NAMALWA (cell line): ENCODE measurements at regions not wholly inside any gene's neighbourhood (a gene's known extent, or its start where the extent isn't known, plus 50 kb on each side); places are given as distances from the start of the nearest gene placed in this dataset.

ENCODE experiments used
- DNase-seq: peaks from one replicate; pipeline ENCODE4 v3.0.0-alpha.2; 2015; ENCODE audit warnings: low spot score

GRCh38 chr4:36716874-36717273 is 435.5 kb downstream of the DTHD1 start:
- DNase-seq = no peak

GRCh38 chr4:36719425-36719824 is 438.0 kb downstream of the DTHD1 start:
- DNase-seq = no peak

- no peak for DNase-seq
These were observed 441.6 kb downstream of the DTHD1 start for GRCh38 chr4:36722986-36723385.

GRCh38 chr4:36734334-36734733 is 452.9 kb downstream of the DTHD1 start:
- DNase-seq = no peak

GRCh38 chr4:36737691-36738090 is 456.3 kb downstream of the DTHD1 start:
- no peak for DNase-seq

- DNase-seq = no peak
These were observed 459.4 kb downstream of the DTHD1 start for GRCh38 chr4:36740796-36741310.

- no peak for DNase-seq
These were observed 466.1 kb downstream of the DTHD1 start for GRCh38 chr4:36747277-36748129.

- DNase-seq = no peak
These were observed 471.6 kb downstream of the DTHD1 start for GRCh38 chr4:36753048-36753447.

GRCh38 chr4:36757580-36758311 is 476.3 kb downstream of the DTHD1 start:
- no peak for DNase-seq

GRCh38 chr4:36758312-36759178 is 477.1 kb downstream of the DTHD1 start:
- no peak for DNase-seq

- no peak for DNase-seq
These were observed 480.2 kb downstream of the DTHD1 start for GRCh38 chr4:36761607-36762006.

- no peak for DNase-seq
These were observed 480.7 kb upstream of the NWD2 start for GRCh38 chr4:36763814-36764213.

- DNase-seq = no peak
These were observed 476.9 kb upstream of the NWD2 start for GRCh38 chr4:36767596-36767995.

- no peak for DNase-seq
These were observed 473.0 kb upstream of the NWD2 start for GRCh38 chr4:36771411-36772153.

GRCh38 chr4:36772154-36772516 is 472.4 kb upstream of the NWD2 start:
- no peak for DNase-seq

- no peak for DNase-seq
These were observed 471.1 kb upstream of the NWD2 start for GRCh38 chr4:36773467-36773866.

- no peak for DNase-seq
These were observed 469.0 kb upstream of the NWD2 start for GRCh38 chr4:36775544-36775943.

- DNase-seq = no peak
These were observed 464.9 kb upstream of the NWD2 start for GRCh38 chr4:36779601-36780000.

- no peak for DNase-seq
These were observed 458.6 kb upstream of the NWD2 start for GRCh38 chr4:36785973-36786372.

- no peak for DNase-seq
These were observed 458.0 kb upstream of the NWD2 start for GRCh38 chr4:36786519-36786918.

- DNase-seq = no peak
These were observed 449.8 kb upstream of the NWD2 start for GRCh38 chr4:36794716-36795115.

GRCh38 chr4:36812149-36812548 is 432.4 kb upstream of the NWD2 start:
- no peak for DNase-seq
